ENCODE measurements at regions not wholly inside any gene's neighbourhood (a gene's known extent, or its start where the extent isn't known, plus 50 kb on each side); places are given as distances from the start of the nearest gene placed in this dataset.

DNA sequence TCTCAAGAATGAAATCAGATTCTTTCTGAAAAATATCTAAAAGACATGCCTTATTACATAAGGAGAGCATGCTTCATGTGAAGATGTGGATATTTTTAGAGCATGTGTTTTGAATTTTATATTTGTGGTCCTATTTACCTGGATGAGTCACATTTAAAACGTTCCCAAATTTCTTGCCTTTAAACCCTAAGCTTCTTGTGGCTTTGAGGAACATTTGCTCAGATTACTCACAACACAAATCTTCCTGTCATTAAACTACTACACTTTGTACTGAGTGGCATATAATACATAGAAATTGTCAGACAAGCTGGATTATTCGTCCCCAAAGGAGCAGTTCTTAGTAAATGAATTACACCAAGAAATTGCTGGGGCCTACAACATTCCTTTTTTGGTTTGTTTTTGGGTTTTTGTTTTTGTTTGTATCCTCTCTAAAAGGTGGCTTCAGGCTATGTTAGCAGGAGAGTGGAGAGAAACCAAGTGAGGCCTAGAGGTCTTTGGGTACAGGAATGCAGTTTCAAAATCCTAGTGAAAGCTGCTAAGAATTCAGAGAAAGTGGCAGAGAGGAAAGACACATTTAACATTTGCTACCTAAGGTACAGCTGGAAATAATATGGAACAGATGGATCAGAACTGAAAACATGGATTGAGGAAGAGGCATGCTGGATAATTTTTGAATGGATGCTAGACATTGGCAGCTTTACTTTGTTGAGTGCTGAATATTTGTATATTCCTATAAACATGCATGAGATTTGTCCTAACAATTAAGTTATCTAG, 128.1 kb downstream of the RPL22L1 start:
- no peak for TF ChIP-seq CTCF (IDR thresholded peaks at IDR 0.05; ENCODE audit: insufficient read depth, low read length, poor library complexity, severe bottlenecking)
- no peak for TF ChIP-seq EZH2phosphoT487 (conservative IDR thresholded peaks at IDR 0.05; ENCODE audit: low read length)

Data from SU-DHL-6 (cell line).